ENCODE measurements at regions not wholly inside any gene's neighbourhood (a gene's known extent, or its start where the extent isn't known, plus 50 kb on each side); places are given as distances from the start of the nearest gene placed in this dataset.
"Not testable (repeated sequence)": the region's sequence is repeated elsewhere in the genome, so short reads cannot be mapped to it uniquely, and the experiment has no call there.

DNA sequence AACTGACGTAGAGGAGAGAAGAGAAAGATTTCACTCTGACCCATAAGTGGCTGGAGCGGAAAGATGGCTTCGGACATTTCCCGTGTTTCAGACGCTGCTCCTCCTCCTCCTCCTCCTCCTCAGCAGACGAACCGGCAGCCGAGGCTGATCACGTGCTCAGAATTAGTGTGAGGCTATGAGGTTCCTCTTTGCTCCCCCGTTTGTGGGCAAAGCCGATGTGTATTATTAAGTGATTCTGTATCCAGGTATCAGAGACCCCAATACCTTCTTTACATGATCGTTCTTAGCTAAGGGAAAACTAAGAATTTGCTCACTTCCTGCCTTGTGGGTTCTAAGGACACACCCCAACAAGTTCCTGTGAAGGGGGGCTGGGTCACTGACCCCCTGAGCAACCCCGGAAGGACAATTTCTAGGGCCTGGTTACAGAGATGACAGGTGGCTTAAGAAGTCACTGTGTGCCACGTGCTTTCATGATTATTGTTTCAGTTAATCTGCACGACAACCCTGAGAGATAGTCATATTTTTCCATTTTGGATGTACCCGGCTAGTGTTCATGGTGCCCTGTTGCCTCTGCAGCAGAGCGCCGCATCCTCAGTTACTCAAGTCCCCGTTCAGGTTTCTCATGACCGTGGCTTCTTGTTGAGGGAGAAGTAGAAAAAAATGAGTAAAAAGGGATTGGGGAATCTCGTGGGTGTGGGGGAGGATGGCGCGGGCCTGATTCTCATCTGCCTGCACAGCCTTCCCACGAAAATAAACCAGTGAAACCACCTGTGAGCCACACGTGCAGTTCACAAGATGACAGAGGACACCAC is 671.8 kb downstream of the QKI start:
- H3K9ac ChIP-seq = no peak overlapping the region
- peak overlapping the region; percentile 38 to 74 (median 58) for H3K4me2 ChIP-seq
- no peaks in the 10 kb centered on the region for H3K27me3 ChIP-seq
- no peak overlapping the region for H3K27ac ChIP-seq
- H3K4me1 ChIP-seq = peaks cover 8 to 32% (median 27%) of the 10 kb centered on the region in 10 experiments
- H3K4me3 ChIP-seq = peak overlapping the region in 1 of 10 experiments; percentile 35; a peak in 1 of 20 replicates
- TF ChIP-seq Cebpa-rat (IDR thresholded peaks at IDR 0.05) = no peak
- H3K36me3 ChIP-seq = no peaks in the 10 kb centered on the region
- no peaks in the 10 kb centered on the region for H4K20me1 ChIP-seq
- peaks cover 0 to 15% (median 4%) of the 10 kb centered on the region in 11 experiments; a peak in 8 of 22 replicates for H3K9me3 ChIP-seq (replicated peaks in 1 of 11)

DNA sequence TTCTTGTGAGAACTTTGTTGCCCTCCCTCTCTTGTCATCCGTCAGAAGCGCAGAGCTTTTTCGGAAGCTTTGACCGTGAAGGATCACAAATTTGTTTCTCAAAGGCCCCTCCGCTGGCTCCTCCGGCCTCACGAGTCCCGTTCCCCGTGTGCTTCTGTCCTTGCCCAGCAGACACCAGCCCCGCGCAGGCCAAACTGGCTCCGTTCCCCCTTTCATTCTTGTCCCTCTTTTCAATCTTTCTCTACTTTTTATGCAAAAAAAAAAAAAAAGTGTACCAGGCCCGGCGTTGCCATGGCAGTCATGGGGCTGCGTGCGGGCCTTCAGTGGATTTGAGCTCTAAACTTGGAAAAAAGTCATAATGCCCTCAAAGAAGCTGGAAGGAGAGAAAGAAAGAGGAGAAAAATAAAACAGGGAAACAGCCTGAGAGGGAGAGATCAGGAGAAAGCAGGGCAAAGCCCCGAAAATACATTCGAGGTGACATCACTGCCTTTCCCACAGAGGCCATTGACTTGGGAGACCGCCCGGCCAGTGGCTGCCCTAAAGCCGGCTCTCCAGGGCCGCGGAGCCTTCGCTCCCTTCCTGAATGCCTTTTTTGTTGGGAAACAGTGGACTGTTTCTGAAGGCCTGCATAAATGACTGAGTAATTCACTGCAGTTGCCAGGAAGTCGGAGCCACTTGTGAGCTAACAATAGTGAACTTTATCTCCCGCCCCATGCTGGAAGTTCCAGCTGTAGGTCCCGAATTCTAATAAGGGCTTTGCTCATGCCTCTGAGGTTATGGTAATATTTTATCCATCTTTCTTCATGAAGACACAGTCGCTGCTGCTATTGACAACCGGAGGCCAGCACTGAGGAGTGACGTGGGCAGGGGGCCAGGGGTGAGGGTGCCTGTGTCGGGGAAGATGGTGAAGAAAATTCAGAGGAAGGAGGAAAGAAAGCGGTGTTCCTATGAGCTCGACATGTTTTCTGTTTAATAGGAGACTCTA is 670.9 kb downstream of the QKI start:
- Histone ChIP-seq H3K27me3 (peaks cover 0 to 8% (median 0%) of the 10 kb centered on the region in 11 experiments; a peak in 4 of 22 replicates), H3K4me3 (peak overlapping the region in 1 of 10 experiments; percentile 35; a peak in 1 of 20 replicates), H3K27ac (no peak overlapping the region), H3K36me3 (no peaks in the 10 kb centered on the region), H3K4me1 (peaks cover 8 to 41% (median 36%) of the 10 kb centered on the region in 10 experiments), H3K4me2 (peak overlapping the region; percentile 38 to 74 (median 58)), H4K20me1 (no peaks in the 10 kb centered on the region; a peak in 1 of 22 replicates), H3K9me3 (replicated peaks in 1 of 11) (peaks cover 0 to 9% (median 0%) of the 10 kb centered on the region in 11 experiments; a peak in 5 of 22 replicates), H3K9ac (no peak overlapping the region)
- no peak for TF ChIP-seq Cebpa-rat (IDR thresholded peaks at IDR 0.05)

- Histone ChIP-seq H3K36me3 (no peaks in the 10 kb centered on the region), H3K4me3 (peak overlapping the region in 8 of 10 experiments; percentile 3 to 48 (median 32); a peak in 12 of 20 replicates), H3K27ac (peak overlapping the region in 5 of 11 experiments; percentile 34 to 70 (median 65); a peak in 11 of 22 replicates), H3K9me3 (replicated peaks in 1 of 11) (peaks cover 0 to 2% (median 0%) of the 10 kb centered on the region in 11 experiments; a peak in 3 of 22 replicates), H3K27me3 (peaks cover 0 to 17% (median 0%) of the 10 kb centered on the region in 11 experiments; a peak in 4 of 22 replicates), H3K4me2 (peak overlapping the region; percentile 61 to 98 (median 91)), H3K9ac (peak overlapping the region in 7 of 11 experiments; percentile 17 to 61 (median 50); a peak in 8 of 22 replicates), H3K4me1 (peaks cover 21 to 68% (median 64%) of the 10 kb centered on the region in 10 experiments), H4K20me1 (peaks cover 0 to 5% (median 0%) of the 10 kb centered on the region in 11 experiments; a peak in 2 of 22 replicates)
- TF ChIP-seq Cebpa-rat (IDR thresholded peaks at IDR 0.05) = no peak
Observed at GRCh38 chr6:164079275-164079600, 664.7 kb downstream of the QKI start.

- peaks cover 0 to 17% (median 0%) of the 10 kb centered on the region in 11 experiments; a peak in 4 of 22 replicates for H3K27me3 ChIP-seq
- peaks cover 0 to 5% (median 0%) of the 10 kb centered on the region in 11 experiments; a peak in 2 of 22 replicates for H4K20me1 ChIP-seq
- H3K4me3 ChIP-seq = peak overlapping the region in 8 of 10 experiments; percentile 3 to 48 (median 32); a peak in 13 of 20 replicates
- peaks cover 0 to 7% (median 0%) of the 10 kb centered on the region in 11 experiments; a peak in 5 of 22 replicates for H3K9me3 ChIP-seq (replicated peaks in 1 of 11)
- TF ChIP-seq Cebpa-rat (IDR thresholded peaks at IDR 0.05) = peak in 1 of 11 experiments; percentile 48; a peak in 1 of 22 replicates
- peak overlapping the region in 9 of 11 experiments; percentile 17 to 61 (median 48); a peak in 14 of 22 replicates for H3K9ac ChIP-seq
- H3K4me2 ChIP-seq = peak overlapping the region; percentile 61 to 98 (median 91)
- H3K27ac ChIP-seq = peak overlapping the region in 8 of 11 experiments; percentile 30 to 70 (median 54); a peak in 18 of 22 replicates
- peaks cover 21 to 68% (median 64%) of the 10 kb centered on the region in 10 experiments for H3K4me1 ChIP-seq
- H3K36me3 ChIP-seq = no peaks in the 10 kb centered on the region
Observed at GRCh38 chr6:164078532-164079274, 664.2 kb downstream of the QKI start.

DNA sequence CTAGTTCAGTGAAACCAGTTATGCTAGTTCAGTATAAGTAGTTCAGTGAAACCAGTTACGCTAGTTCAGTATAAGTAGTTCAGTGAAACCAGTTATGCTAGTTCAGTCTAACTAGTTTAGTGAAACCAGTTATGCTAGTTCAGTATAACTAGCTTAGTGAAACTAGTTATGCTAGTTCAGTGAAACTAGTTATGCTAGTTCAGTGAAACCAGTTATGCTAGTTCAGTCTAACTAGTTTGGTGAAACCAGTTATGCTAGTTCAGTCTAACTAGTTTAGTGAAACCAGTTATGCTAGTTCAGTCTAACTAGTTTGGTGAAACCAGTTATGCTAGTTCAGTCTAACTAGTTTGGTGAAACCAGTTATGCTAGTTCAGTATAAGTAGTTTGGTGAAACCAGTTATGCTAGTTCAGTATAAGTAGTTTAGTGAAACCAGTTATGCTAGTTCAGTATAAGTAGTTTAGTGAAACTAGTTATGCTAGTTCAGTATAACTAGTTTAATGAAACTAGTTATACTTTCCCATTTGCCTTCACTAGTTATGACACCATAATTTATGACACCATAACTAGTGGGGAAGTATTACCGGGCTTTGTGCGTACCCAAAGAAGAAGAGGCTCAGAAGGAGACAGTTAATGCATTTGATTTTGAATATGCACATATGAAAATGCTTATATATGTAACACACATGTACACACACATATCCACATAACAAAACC is 662.5 kb downstream of the QKI start:
- not testable (repeated sequence) for H3K36me3 ChIP-seq, H4K20me1 ChIP-seq, H3K9ac ChIP-seq, H3K27ac ChIP-seq, H3K4me3 ChIP-seq
- Histone ChIP-seq H3K4me2 (peak overlapping the region in 10 of 11 experiments; percentile 71 to 98 (median 93); a peak in 19 of 22 replicates), H3K9me3 (replicated peaks in 1 of 11) (peaks cover 11 to 24% (median 13%) of the 10 kb centered on the region in 11 experiments; a peak in 21 of 22 replicates), H3K27me3 (peaks cover 0 to 17% (median 0%) of the 10 kb centered on the region in 11 experiments; a peak in 4 of 22 replicates), H3K4me1 (peaks cover 21 to 66% (median 62%) of the 10 kb centered on the region in 10 experiments)

DNA sequence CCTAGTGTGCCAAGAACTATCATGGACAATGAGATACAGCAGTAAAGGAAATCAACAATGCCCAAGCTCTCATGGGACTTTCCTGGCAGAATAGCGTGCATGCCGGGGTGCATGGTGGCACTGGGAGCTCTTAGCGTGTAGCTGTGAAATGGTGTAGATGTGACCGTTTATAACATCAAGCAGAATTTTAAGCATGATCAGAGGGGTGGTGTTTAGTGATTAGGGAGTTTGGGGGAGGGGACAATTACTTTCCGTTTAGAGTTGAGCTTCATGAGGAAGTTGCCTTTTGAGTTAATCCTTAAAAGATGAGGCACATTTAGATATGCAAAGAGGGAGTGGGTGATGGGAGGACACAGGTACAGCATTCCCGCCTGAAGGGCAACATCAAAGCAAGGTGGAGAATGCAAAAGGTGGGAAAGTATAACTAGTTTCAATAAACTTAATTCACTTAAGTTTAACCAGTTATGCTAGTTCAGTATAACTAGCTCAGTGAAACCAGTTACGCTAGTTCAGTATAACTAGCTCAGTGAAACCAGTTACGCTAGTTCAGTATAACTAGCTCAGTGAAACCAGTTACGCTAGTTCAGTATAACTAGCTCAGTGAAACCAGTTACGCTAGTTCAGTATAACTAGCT is 661.6 kb downstream of the QKI start:
- Histone ChIP-seq H3K4me1 (peaks cover 21 to 58% (median 54%) of the 10 kb centered on the region in 10 experiments), H4K20me1 (peaks cover 0 to 5% (median 0%) of the 10 kb centered on the region in 11 experiments; a peak in 2 of 22 replicates), H3K4me2 (peak overlapping the region; percentile 5 to 98 (median 56); a peak in 20 of 22 replicates), H3K9ac (no peak overlapping the region), H3K36me3 (no peaks in the 10 kb centered on the region), H3K4me3 (no peak overlapping the region), H3K9me3 (replicated peaks in 1 of 11) (peaks cover 12 to 27% (median 14%) of the 10 kb centered on the region in 11 experiments; a peak in 21 of 22 replicates), H3K27me3 (peaks cover 0 to 17% (median 0%) of the 10 kb centered on the region in 11 experiments; a peak in 4 of 22 replicates), H3K27ac (no peak overlapping the region)
- TF ChIP-seq Cebpa-rat (IDR thresholded peaks at IDR 0.05) = no peak

- no peak for TF ChIP-seq Cebpa-rat (IDR thresholded peaks at IDR 0.05)
- Histone ChIP-seq H3K36me3 (no peaks in the 10 kb centered on the region), H3K4me1 (peaks cover 0 to 19% (median 15%) of the 10 kb centered on the region in 10 experiments; a peak in 16 of 20 replicates), H4K20me1 (no peaks in the 10 kb centered on the region), H3K4me3 (no peak overlapping the region), H3K9ac (no peak overlapping the region), H3K27ac (no peak overlapping the region), H3K4me2 (no peak overlapping the region), H3K27me3 (no peaks in the 10 kb centered on the region), H3K9me3 (replicated peaks in 1 of 11) (peaks cover 12 to 27% (median 14%) of the 10 kb centered on the region in 11 experiments; a peak in 21 of 22 replicates)
Observed at GRCh38 chr6:164072240-164072666, 657.7 kb downstream of the QKI start.

All from BLaER1 treated with 17β-estradiol and CSF1 and Interleukin-3, amounts not matched to agents 10 nM and 100 nM (cell line).